GM21423 (cell line): ENCODE measurements at regions not wholly inside any gene's neighbourhood (a gene's known extent, or its start where the extent isn't known, plus 50 kb on each side); places are given as distances from the start of the nearest gene placed in this dataset.

ENCODE experiments used
- ATAC-seq: cut with Tn5 transposase; IDR thresholded peaks from one replicate; pipeline ENCODE4 v1.9.1; 2021; ENCODE audit warnings: mild to moderate bottlenecking, moderate library complexity; ENCODE audit not compliant: unreplicated experiment

DNA sequence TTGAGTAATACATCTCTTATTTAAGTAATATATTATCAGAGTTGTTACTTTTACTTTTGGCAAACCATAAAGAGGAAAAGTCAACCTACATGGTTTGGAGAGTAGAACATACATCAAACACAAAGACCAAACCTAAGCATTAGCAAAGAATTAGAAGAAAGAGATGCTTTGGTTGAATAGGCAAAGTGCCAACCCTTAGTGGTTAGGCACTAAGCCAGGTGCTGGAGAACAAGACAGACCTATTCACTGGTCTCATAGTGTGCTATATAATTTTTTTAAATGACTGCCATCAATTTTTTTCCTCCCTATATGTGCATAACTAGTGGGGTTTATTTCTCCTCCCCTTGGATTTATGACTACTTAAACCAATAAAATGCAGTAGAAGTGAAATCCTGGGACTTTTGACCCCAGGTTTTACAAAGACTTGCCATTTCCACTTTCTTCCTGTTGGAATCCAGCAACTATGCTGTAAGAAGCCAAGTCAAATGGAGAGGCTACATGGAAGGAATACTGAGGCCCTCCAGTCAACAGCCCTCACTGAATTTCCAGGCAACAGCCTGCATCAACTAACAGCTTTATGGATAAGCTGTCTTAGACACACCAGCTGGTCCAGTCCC is 69.8 kb upstream of the HAO2 start:
- ATAC-seq: no peak

DNA sequence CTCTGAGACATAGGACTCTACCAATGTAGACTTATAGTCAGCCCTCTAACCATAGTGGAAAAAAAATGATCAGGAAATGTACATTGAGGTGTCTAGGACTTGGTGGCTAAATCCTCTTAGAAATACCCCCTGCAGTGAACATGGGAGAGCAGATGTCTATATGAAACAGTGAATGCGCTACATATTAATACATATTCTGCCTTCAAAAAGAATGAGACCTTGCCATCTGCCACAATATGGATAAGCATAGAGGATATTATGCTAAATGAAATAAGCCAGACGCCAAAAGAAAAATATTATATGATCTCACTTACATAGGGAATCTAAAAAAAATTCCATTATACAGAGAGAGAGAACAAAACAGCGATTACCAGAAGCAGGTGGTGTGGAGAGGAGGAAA is 66.6 kb upstream of the HAO2 start:
- ATAC-seq: no peak

DNA sequence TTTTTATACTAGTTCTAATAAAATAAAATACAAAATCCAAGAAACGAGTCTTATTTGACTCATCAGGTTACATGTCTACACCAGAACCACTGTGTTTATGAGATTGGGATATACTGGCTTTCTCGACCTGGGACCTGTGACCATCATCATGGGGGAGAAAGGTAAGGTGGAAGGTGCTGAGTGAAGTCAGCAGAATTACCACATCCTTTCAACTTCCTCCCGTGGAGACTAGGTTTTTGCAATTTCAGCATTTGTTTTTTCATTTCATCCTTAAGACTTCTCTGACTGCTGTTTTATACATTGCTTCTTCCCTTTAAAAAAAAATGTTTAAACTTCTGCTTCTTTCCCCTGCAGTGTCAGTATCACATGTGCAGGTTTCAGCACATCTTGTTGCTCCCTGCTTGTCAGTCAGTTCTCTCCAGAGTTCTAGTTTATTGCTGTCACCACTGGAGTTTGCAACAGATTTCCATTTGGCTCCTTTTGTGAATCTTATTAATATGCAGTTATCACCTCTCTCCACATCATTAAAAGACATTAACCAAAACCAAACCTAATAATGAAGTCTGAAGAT is 60.4 kb upstream of the HAO2 start:
- no peak for ATAC-seq

DNA sequence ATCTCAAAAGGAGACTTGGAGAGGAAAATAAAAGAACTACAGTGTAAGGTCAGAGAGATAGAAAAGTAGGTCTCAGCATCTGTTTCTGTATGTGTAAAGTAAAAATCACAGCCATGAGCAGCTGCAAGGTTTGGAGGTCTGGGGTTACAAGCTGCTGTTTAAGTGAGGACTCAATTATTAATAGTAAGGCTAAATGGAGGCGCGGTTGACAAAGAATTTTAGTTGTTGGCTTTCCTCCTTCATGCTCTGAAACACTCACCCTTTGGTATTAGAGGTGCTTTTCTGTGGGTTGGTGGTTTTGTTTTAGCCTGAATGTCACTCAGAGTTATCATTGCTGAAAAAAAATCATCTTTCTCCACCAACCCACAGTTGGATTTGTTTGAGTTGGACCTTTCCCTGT is 59.8 kb upstream of the HAO2 start:
- no peak for ATAC-seq

DNA sequence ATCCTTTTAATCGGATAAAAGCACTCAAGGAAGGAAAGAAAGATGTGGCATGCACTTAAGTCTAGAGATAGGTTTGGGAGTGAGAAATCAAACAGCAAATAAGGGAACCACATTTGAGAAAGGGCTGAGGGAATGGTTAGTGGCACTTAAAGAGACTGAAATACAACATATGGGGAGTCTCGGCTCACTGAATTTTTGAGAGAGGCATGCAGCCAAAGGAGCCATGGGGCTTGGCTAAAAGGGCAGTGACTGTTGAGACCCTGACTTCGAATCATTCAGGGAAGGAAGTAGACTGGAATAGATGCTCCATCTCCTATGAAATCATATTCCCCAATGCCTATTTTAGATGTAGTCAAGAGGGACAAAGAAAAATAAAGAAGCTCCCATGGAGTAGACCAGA is 58.3 kb upstream of the HAO2 start:
- no peak for ATAC-seq

DNA sequence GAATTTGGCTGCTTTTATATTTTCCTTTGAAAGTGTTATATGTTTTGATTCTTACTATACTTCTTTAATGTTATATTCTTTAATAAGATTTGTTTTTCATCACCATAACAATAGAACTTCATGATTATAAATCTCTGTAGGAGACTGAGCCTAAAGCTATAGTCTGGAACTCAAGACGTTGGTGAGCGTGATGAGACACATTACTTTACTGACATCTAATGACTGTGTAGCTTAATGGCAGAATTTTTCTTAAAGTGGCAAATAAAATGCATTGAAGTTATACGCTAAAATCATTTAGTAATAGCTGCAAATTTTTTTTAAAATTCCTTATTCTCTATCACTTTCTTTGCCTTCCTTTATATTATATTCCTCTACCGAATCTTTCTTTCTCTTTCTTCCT is 56.1 kb upstream of the HAO2 start:
- ATAC-seq: no peak

DNA sequence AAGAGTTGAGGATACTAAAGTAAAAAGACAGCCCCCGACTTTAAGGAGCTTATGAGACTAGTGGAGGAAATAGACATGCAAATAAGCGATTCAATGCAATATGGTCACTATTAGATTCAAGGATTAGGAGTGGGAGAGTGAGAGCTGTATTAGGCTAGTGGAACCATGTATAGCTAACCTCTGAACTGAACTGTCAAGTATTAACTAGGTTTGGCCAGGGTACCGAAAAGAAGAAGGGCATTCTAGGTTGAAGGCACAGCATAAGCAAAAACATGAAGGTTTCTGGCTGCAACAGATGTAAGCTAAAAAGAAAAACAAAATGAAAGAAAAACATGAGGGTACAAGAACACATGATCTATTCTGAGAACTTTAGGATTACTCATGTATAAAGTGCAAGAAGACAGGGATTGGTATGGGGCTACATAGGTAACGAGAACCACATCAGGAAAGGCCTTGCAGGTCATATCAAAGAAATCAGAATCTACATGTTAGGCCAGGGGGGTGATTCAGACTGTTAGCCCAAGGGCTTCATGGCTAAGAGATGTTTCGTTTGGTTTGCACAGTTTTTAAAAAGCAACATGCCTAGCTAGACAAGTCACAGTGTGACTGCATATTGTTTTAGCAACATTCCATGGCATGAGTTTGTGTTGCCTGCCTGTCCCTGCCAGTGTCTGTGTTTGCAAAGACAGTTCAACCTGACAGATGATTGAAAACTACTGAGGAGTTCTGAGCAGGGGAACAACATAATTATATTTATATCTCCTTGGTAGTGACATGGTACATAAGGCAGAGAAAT is 54.4 kb upstream of the HAO2 start:
- ATAC-seq: no peak

DNA sequence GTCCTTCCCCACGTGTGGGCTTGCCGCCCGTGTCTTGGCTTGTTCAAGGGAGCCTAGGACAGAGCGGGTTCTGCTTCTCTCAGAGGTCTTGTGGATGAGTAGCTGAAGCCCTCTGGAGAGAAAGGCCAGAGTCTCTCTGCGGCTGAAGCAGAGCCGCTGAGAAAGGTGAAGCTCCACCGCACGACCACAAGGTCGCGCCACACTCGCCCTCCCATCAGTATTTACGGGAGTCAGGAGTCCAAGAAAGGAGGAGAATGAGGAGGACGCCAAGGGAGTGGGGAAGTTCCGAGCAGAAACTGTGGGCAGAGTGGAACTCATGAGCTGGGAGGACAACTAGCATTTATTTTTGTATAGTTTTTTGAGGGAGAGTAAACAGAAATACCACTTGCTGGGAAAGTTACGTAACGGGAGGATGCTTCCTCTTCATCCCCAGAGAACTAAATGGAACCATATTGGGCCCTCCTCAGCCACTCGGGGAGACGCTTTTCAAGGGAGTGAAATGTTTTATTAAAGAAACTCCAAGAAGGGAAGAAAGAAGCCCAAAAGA is 51.6 kb upstream of the HAO2 start:
- ATAC-seq: no peak

DNA sequence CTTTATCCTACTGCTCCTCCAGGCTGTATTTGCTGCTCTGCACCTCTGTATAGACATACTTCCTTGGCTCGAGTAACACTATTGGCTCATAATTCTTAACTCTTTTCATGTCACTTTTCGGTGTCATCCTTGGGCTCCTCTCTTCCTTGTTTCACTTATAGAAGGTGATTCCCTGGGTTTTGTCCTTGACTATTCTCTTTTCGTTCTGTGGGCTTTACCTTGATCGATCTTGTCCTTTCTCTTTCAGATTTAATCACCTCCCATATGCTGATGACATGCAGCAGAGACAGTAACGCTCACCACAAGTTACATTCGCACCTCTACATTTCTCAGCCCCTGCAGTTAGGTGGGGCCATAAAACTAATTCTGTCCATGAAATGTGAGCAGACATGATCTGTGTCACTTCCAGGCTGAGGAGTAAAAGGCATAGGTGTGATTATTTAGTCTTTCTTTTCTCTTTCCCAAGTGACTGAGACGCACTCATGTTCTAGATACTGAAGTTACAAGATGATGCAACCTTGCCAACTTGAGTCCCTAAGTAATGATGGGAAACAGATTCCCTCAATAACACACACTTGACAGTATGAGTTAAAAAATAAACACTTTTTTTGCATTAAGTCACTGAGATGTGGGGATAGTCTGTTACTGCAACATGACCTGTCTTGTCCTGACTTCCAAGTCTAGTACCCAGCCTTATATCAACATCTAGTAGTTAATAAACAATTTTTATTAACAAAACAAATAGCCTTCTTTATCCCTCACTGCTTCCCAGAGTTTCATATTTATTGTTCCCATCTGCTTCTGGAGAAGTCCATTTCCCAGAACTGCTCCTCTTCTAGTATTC is 49.9 kb upstream of the HAO2 start:
- peak; percentile 64 for ATAC-seq
